PC-9 (cell line): ENCODE measurements at regions not wholly inside any gene's neighbourhood (a gene's known extent, or its start where the extent isn't known, plus 50 kb on each side); places are given as distances from the start of the nearest gene placed in this dataset.

Source experiments
- CTCF ChIP-seq: fragments of 200-600 bp; sonication (generic); conservative IDR thresholded peaks from 2 replicates; pipeline ENCODE4 v1.6.1; 2017; ENCODE audit warnings: mixed run types, antibody characterized with exemption, mild to moderate bottlenecking, moderate library complexity
- EZH2 ChIP-seq: fragments of 200-600 bp; sonication (generic); IDR thresholded peaks from 2 replicates; pipeline ENCODE4 v1.8.0; 2017; ENCODE audit warnings: antibody characterized with exemption, low read depth

GRCh38 chr2:226169751-226170581, 629.7 kb downstream of the IRS1 start:
- TF ChIP-seq EZH2, result no peak
- no peak for TF ChIP-seq CTCF
